ENCODE measurements at regions not wholly inside any gene's neighbourhood (a gene's known extent, or its start where the extent isn't known, plus 50 kb on each side); places are given as distances from the start of the nearest gene placed in this dataset.
A peak's percentile ranks its signal among the peaks of the same experiment; 100 is the strongest.
"Not testable (repeated sequence)": the region's sequence is repeated elsewhere in the genome, so short reads cannot be mapped to it uniquely, and the experiment has no call there.

DNA sequence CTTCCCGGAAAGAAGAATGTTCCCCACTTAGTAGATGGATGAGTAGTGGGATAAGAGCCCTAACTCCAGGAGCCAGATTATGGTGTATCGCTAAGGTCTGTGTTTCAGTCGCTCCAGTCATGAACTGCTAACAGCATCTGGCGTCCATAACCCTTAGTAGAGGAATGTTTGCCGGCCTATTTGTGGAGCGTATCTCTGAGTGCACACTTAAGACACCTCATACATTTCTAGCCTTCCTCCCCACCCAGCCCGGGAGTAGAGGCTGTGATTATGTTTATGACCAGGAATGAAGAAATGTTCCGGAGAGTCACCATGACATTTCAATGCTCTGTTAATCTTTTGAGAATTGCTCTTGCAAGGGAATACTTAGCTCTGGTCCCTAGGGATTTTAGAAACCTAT is 251.1 kb upstream of the SOX4 start:
- Histone ChIP-seq H3K27me3 (no peaks in the 10 kb centered on the region), H3K4me1 (ENCODE audit: low read depth) (peaks cover 15% of the 10 kb centered on the region), H3K4me3 (no peak overlapping the region), H3K9me3 (ENCODE audit: low read depth) (no peaks in the 10 kb centered on the region), H3K36me3 (no peaks in the 10 kb centered on the region), H3K27ac (peak overlapping the region; percentile 86)
- peak in 1 of 2 donors; percentile 89 for DNase-seq (ENCODE audit: low read depth in 1 of 2, low spot score in 1 of 2)
- TF ChIP-seq, protein P1, sequence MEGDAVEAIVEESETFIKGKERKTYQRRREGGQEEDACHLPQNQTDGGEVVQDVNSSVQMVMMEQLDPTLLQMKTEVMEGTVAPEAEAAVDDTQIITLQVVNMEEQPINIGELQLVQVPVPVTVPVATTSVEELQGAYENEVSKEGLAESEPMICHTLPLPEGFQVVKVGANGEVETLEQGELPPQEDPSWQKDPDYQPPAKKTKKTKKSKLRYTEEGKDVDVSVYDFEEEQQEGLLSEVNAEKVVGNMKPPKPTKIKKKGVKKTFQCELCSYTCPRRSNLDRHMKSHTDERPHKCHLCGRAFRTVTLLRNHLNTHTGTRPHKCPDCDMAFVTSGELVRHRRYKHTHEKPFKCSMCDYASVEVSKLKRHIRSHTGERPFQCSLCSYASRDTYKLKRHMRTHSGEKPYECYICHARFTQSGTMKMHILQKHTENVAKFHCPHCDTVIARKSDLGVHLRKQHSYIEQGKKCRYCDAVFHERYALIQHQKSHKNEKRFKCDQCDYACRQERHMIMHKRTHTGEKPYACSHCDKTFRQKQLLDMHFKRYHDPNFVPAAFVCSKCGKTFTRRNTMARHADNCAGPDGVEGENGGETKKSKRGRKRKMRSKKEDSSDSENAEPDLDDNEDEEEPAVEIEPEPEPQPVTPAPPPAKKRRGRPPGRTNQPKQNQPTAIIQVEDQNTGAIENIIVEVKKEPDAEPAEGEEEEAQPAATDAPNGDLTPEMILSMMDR (IDR thresholded peaks at IDR 0.05; ENCODE audit: low read depth, low read length), result no peak

DNA sequence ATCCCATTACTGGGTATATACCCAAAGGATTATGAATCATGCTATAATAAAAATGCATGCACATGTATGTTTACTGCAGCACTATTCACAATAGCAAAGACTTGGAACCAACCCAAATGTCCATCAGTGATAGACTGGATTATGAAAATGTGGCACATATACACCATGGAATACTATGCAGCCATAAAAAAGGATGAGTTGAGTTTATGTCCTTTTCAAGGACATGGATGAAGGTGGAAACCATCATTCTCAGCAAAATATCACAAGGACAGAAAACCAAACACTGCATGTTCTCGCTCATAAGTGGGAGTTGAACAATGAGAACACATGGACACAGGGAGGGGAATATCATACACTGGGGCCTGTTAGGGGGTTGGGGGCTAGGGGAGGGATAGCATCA is 247.8 kb upstream of the SOX4 start:
- DNase-seq (ENCODE audit: low read depth in 1 of 2, low spot score in 1 of 2), result not testable (repeated sequence)

DNA sequence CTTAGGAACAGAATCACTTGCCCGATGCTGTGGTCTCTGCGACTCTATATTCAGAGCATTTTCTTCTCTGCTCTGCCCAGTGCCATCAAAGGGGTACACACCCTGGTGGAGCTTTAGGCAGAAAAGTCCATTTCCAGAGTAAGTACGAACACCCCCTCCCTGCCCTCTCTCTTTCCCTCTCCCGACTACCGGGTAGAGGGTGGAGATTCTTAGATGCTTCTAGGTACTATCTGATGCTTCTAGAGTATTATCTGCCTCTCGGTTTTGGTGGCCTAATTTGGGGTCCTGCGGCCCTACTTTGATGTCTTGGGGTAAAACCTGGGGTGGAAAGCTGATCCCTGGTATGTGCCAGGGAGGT is 245.4 kb upstream of the SOX4 start:
- H3K4me1 ChIP-seq (ENCODE audit: low read depth), result peaks cover 3% of the 10 kb centered on the region
- no peaks in the 10 kb centered on the region for H3K27me3 ChIP-seq
- H3K27ac ChIP-seq, result no peak overlapping the region
- TF ChIP-seq, protein P1 (IDR thresholded peaks at IDR 0.05; ENCODE audit: low read depth, low read length), result no peak
- no peak overlapping the region for H3K4me3 ChIP-seq
- DNase-seq (ENCODE audit: low read depth in 1 of 2, low spot score in 1 of 2), result no peak
- no peaks in the 10 kb centered on the region for H3K36me3 ChIP-seq
- H3K9me3 ChIP-seq (ENCODE audit: low read depth), result no peaks in the 10 kb centered on the region

More for the DNA sequence above, 247.8 kb upstream of the SOX4 start:
- H3K9me3 ChIP-seq (ENCODE audit: low read depth); H3K27me3 ChIP-seq; H3K36me3 ChIP-seq; H3K4me3 ChIP-seq; H3K27ac ChIP-seq: not testable (repeated sequence)
- H3K4me1 ChIP-seq (ENCODE audit: low read depth), result peaks cover 17% of the 10 kb centered on the region

DNA sequence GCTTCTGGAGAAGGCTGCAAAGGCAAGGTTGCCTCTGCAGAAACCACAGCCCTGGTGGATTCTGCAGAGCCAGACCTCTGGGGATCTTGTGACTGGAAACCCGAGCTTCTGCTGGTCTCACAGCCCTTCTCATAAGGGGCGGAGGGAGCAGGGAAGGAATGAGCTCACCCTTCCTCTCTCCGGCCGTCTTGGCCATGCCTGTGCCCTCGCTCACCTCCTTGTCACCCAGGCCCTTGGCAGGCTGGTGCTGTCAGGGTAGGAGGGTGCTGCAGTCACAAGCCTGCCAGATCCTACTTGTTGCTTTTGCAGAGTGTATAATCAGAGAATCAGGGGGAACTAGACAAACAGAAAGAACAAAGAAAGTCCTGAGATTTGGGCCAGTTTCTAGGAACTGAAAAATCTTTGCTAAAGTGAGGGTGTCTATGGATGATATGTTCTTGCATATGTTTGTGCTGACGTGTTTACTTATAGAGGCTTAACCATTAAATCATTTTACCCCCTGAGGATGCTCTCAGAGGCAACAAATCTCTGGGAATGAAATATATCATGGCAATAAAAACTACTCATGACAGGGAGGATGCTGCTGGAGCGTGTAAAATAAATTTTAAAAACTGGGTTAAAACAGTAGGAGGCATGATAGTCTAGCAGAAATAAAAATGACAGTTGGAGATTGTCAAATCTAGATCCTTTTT is 244.9 kb upstream of the SOX4 start:
- DNase-seq (ENCODE audit: low read depth in 1 of 2, low spot score in 1 of 2), result peak; percentile 45 to 64
- H3K9me3 ChIP-seq (ENCODE audit: low read depth), result no peaks in the 10 kb centered on the region

DNA sequence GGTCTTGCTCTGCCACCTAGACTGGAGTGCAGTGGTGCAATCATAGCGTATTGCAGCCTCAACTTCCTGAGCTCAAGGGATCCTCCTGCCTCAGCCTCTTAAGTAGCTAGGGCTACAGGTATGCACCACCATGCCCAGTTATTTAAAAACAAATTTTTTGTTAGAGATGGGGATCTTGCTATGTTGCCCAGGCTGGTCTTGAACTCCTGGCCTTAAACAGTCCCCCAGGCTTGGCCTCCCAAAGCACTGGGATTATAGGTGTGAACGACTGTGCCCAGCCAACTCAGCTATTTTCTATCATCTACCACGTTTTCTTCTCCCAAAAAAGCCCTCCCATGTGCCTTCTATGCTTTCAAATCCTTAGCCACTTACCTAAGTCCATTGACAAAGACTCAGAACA is 243.7 kb upstream of the SOX4 start:
- peaks cover 3% of the 10 kb centered on the region for H3K4me1 ChIP-seq (ENCODE audit: low read depth)
- DNase-seq (ENCODE audit: low read depth in 1 of 2, low spot score in 1 of 2), result no peak
- H3K27me3 ChIP-seq, result no peaks in the 10 kb centered on the region
- no peaks in the 10 kb centered on the region for H3K36me3 ChIP-seq
- H3K27ac ChIP-seq, result no peak overlapping the region
- H3K9me3 ChIP-seq (ENCODE audit: low read depth), result no peaks in the 10 kb centered on the region
- TF ChIP-seq, protein P1 (IDR thresholded peaks at IDR 0.05; ENCODE audit: low read depth, low read length), result no peak
- H3K4me3 ChIP-seq, result no peak overlapping the region

More for the DNA sequence above, 244.9 kb upstream of the SOX4 start:
- TF ChIP-seq, protein P1 (IDR thresholded peaks at IDR 0.05; ENCODE audit: low read depth, low read length), result no peak
- Histone ChIP-seq H3K4me1 (ENCODE audit: low read depth) (peaks cover 3% of the 10 kb centered on the region), H3K36me3 (no peaks in the 10 kb centered on the region), H3K27me3 (no peaks in the 10 kb centered on the region), H3K4me3 (no peak overlapping the region), H3K27ac (no peak overlapping the region)

DNA sequence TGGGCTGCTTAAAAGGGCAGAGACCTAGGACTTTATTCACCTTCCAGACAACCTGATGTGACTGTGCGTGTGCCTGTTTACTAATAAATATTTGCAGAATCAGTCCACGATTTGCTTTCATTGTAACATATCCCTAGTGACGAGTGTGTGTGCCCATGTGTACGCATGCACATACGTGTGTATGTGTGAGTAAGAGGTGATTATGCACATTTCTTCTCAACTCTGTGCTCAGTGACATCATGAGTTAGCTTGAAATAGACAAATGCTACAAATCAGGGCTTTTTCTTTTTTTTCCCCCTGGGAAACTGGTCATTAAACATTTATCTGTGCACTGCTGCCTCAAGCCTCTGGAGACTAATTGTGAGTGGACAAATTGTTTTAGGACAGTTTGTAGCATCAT is 242.6 kb upstream of the SOX4 start:
- DNase-seq (ENCODE audit: low read depth in 1 of 2, low spot score in 1 of 2), result no peak
- TF ChIP-seq, protein P1 (IDR thresholded peaks at IDR 0.05; ENCODE audit: low read depth, low read length), result no peak
- no peak overlapping the region for H3K27ac ChIP-seq

More for the DNA sequence above, 242.6 kb upstream of the SOX4 start:
- Histone ChIP-seq H3K27me3 (no peaks in the 10 kb centered on the region), H3K9me3 (ENCODE audit: low read depth) (no peaks in the 10 kb centered on the region), H3K4me3 (no peak overlapping the region), H3K36me3 (no peaks in the 10 kb centered on the region), H3K4me1 (ENCODE audit: low read depth) (peaks cover 3% of the 10 kb centered on the region)

All from cardiac muscle cell (in vitro differentiated cells and primary cell).